M059J (cell line): ENCODE measurements at regions not wholly inside any gene's neighbourhood (a gene's known extent, or its start where the extent isn't known, plus 50 kb on each side); places are given as distances from the start of the nearest gene placed in this dataset.

Experiments used
- DNase-seq: peaks from one replicate; pipeline ENCODE4 v3.0.0-alpha.2; 2012; ENCODE audit warnings: low read depth

DNA sequence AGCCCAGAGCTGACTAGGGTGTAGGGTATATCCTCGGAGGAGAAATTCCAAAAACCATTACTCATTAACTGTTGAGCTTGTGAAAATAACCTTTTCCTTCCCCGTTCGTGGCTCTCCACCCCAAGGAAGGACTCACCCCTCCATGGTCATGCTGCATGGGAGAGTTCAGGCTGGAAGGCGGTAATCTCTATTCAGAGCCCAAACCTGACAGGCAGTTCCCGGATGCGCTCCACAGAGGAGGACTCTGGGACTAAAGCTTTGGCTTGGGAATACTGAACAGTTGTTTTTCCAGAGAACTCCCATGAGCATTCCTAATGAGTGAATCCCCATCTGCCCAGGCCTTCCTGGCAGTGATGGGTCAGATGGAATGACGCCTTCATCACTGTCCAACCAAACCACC is 125.4 kb downstream of the BCOR start:
- peak; percentile 69 for DNase-seq

DNA sequence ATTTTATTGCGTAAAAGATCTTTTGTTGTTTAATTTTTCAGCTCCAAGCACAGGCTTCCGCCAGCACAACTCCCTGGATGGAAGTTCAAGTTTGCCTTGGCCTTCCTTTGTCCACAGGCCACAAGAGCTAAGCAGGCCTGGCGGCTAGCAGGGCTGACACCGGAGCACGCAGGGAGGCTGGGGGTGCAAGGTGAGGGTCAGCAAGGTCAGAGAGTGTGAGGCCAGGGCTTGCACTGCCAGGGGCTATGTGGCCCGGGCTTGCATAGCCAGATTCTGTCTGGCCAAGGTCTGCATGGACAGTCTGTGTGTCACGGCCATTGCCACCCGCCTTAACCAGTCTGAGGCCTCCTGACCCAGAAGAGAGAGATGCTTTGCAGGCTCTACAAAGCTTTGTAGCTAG is 123.9 kb downstream of the BCOR start:
- no peak for DNase-seq

DNA sequence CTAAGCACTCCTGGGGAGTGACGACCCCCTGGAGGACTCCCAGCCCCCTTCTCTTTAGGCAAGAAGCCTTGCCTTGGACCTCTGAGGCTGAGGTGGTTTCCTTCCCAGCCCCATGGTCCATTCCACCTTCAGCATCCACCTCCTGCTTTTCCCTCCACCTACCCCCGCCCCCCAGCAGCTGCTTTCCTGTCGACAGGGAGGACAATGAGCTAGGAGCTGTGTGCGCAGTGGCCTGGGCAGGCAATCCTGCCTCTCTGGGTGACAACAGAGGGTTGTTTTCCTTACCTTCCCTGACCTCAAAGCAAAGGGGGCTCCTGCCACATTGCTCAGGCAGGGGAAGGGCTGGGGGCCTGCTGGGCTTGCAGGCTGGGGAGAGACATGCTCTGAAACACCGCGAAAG is 123.5 kb downstream of the BCOR start:
- DNase-seq: no peak

DNA sequence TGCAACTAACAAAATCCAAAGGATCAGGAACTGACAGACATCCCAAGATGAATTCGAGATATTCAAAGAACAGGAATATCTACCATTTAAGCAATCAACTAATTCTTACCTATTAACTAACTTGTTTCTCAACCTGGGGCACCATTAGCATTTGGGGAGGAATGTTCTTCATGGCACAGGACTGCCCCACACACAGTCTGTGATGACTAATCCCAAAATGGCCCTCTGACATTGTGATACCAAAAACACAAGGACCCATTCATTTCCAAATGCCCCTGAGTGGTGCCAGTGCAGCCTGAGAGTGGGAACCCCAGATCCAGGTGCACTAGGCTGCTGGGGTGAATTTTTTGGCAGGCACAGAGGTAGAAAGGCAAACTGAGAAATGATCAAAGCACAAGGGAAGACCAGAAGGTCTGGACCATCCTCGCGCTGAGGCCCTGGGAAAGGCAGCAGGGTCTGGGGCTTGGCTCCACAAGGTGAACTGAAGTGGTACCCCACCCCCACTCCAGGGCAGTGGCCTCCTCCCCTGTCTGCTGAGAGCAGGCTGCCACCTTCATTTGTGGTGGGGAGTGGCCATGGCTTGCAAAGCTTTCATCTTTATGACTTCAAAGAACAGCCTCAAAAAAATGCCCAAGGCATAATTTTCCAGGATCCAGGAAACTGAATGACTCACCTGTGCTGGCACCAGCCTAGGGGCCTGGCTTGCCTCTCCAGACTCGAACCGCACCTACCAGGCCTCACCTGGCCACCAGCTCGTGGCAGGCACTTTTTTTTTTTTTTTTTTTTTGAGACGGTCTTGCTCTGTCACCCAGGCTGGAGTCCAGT is 122.4 kb downstream of the BCOR start:
- DNase-seq: peak; percentile 82

DNA sequence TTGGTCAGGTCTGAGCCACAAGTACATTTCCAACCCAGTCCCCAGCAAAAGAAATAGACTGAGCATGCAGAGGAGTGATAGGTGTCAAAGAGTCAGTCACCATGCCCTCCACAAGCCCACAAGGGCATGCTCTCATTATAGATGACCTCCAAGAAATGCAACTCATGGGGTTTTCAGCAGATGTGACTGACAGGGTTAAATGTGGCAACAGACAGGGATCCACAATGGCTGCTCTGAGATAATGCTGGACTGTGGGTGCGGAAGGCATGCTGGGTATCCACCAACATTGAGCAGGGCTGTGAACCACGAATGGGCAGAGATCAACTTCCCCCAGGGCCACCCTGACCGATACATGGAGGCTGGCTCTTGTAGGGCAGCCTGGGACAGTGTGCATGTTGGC is 115.8 kb downstream of the BCOR start:
- no peak for DNase-seq

DNA sequence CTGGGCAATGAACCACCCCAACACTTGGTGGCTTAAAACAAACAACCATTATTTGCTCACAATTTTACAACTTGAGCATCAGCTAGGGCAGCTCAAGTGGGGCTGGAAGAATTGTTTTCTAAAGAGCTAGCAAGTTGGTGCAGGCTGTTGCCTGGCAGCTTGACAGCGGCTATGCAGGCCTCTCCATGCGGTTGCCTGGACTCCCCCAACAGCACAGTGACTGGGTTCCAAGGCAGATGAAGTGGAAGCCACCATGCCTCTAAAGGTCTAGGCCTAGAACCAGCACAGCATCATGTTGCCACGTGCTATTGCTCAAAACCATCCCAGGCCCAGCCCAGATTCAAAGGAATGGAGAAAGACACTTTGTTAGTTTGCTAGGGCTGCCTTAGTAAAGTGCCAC is 114.8 kb downstream of the BCOR start:
- DNase-seq: no peak

DNA sequence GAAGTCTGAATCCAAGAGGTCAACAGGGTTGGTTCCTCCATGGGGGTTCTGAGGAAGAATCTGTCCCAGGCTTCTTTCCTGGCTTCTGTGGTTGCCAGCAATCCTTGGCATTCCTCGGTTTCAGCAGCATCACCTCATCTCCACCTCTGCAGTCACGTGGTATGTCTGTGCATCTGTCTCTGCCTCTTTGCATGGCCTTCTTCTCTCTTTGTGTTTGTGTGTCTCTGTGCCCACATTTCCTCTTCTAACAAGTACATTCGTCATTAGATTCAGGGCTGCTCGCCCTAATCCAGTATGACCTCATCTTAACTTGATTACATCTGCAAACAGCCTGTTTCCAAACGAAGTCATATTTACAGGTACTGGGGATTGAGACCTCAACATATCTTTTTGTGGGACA is 114.0 kb downstream of the BCOR start:
- peak; percentile 55 for DNase-seq

DNA sequence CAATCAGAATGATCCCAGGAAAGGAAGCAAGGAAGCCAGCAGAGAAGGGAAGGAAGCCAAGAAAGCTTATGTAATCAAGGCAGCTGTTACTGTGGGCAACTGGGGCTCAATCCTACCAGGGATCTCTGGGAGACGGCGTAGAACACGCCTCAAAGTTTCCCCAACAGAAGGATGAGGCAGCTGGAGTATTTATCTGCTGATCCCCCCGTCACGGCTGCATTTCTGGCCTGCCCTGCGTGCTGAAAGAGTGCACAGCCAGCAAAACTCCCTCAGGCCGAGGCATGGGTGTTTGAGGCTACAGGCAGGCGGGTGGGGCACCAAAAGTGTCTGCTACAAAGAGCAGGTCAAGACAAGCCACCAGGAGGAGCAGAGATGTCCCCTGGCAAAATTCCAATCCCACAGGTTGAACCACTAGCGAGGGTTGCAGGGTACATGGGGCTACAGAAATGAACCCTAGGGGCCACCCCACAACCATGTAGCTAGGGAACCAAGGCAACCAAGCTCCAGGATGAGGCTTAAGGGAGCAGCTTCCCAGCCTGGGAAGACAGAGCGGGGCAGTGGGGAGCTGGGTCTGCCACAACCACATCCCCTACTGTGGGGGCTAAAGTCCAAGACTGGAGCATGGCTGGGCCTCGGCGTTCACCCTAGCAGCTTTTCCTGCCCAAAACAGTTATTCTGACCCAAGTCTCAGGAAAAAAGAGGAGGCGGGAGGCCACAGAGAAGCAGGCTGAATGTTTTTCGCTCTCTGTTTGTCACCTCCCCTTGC is 113.4 kb downstream of the BCOR start:
- no peak for DNase-seq

DNA sequence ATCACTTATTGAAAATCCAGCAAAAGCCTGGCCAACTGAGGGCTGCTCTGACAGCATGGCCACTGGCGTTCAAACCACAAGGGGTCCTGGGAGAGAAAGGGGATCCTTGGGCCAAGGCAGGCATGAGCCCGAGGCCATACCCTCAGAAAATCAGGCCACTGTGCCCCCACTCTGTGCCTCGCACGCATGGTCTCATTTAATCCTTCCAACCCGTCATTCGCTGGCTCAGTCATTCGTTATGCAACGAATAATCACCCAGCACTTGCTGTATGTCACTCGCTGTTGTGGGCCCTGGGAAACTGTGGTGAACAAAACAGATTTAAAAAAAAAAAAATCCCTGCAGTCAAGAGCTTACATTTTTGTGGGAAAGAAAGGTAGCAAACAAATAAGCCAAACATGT is 112.7 kb downstream of the BCOR start:
- DNase-seq: no peak

DNA sequence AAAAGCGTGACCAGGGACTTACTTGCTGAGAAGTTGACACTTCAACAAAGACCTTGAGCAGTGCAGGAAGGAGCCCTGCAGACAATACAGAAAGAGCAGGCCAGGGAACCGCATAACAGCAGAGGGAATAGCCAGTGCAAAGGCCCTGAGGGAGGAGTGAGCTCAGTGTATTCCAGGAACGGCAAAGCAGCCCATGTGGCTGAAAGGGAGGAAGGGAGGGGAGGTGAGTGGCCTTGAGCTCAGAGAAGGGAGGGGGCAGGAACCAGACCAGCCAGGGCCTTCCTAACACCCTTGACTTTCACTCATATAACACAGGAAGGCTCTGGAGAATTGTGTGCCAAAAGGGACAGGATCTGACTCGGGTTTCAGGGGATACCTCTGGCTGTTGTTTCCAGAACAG is 112.2 kb downstream of the BCOR start:
- DNase-seq: no peak

DNA sequence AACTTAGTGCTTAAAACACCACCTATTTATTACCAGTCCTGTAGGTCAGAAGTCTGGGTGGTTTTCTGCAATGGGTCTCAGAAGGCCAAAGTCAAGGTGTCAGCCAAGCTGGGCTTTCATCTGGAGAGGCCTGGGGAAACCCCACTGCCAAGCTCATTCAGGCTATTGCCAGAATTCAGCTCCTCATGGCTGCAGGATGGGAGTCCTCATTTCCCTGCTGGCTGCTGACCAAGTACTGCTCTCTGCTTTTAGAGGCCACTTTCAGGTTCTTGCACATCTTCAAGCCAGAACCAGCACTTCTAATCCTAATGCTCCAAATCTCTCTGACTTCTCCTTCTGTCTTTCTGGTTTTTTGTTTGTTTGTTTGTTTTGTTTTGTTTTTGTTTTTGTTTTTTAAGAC is 109.3 kb downstream of the BCOR start:
- no peak for DNase-seq

DNA sequence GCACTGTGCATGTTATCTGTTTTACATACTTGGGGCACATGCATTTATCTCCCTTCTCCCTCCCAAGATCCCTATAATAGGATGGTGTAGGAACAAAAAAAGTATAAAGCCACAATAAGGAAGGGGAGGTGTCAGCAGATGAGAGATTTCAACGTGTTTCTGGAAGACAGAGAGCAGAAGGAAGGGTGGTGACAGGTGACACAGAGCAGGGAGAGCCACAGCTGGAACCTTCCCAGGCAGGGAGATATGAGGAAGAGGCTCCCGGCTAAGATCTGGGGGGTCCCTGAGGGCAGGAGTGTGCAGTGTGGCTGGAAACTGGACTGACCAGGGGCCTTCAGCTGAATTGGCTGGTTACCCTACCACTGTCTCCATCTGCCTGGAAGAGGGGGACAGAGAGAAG is 107.4 kb downstream of the BCOR start:
- DNase-seq: no peak

DNA sequence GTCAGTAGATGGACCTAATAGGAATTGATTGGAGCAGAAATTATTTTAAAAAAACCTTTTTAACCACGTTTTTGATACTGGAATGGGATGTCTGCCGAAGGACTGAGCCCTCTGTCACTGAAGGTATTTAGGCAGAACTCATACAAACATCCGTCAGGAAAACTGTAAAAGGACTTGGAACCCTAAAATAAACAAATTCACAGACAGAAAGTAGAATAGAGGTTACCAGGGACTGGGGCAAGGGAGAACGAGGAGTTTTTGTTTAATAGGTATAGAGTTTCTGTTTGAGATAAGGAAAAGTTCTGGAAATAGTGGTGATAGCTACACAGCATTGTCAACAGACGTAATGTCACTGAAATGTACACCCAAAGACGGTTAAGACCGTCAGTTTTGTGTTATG is 105.5 kb downstream of the BCOR start:
- no peak for DNase-seq

DNA sequence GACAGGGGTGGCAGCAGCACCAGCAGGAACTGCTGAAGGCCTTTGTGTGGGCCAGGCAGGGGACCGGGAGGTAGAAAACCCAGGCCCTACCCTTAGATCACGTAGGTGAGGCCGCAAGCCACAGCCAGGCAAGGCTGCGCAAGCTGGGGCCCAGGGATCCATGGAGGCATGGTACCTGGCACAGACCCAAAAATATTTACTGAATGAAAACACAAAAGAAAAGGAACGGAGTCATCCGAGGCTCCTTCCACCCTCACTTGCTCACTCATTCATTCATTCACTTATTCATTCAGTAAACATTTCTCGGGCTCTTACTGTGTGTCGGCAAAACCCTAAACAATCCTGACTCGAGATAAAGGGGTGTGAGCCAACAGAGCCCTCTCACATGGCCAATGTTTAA is 102.3 kb downstream of the BCOR start:
- DNase-seq: no peak

DNA sequence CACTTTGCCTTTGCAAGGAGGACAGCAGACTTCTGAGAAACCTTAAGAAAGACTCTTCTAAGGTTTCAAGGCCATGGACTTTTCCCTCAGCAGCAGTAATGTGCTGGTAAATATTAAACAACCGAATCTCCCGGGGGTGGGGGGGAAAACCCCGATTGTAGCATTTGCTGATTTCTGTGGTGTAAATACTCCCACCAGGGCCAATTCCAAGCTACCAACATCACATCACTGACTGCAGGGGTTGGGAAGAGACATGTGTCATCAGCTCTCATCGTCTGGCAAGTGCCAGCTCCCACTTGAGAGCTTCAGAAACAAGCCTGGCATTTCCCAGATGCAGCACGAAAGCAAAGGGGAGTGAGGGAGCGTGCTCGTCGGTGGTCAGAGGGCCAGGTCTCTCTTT is 101.2 kb downstream of the BCOR start:
- no peak for DNase-seq

DNA sequence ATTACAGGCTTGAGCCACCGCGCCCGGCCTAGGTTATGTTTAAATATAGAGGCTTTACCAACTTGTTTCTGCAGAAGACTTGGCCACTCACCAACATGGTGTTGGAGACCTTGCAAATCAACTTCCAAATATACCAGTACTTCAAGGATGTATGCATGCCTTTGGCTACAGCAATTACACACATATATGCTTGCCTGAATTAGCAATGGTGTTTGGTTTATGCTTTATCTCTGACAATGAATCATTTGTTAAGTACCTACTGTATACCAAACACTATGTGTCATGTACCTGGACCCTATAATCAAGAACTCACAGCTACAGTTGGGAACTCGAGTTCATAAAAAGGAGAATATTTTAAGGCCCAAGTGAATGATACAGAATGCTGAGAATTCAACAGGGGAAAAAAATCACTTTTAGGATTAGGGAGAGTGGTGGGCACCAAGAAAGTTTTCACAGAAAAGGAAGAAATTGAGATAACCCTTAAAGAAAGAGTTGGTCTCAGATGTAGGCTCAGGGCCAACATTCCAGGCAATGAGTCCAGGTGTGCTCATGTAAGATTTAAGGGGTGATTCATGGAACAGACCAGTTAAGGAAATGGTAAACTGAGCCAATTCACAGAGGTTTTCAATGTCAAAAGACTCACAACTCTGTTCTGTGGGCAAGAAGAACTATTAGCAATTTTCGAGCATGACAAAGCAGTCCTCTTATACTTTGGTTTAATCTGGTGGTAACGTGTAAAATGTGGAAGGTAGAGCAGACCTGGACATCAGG is 98.9 kb downstream of the BCOR start:
- DNase-seq: no peak
